Peyer's patch (tissue), 4 donors: ENCODE measurements at regions not wholly inside any gene's neighbourhood (a gene's known extent, or its start where the extent isn't known, plus 50 kb on each side); places are given as distances from the start of the nearest gene placed in this dataset.

ENCODE experiments used
- POLR2A ChIP-seq, 2 donors: fragments of 450-650 bp; IDR thresholded peaks; one replicate each; pipeline ENCODE4 v1.5.1; 2017; ENCODE audit warnings: antibody characterized with exemption in 2 of 2, mild to moderate bottlenecking in 2 of 2, moderate library complexity in 2 of 2
- TF ChIP-seq, protein P1 (sequence below), 6 experiments: fragments of 450-650 bp in 4 of 6; fragments of 200-600 bp in 2 of 6; sonication (generic) in 1 of 6; IDR thresholded peaks; one replicate each; pipeline ENCODE4 v1.5.1; 2017 to 2019; ENCODE audit warnings: antibody characterized with exemption in 6 of 6, mild to moderate bottlenecking in 3 of 6, moderate library complexity in 1 of 6

GRCh38 chr1:43008115-43009060, 49.7 kb upstream of the SLC2A1 start:
- TF ChIP-seq, protein P1, sequence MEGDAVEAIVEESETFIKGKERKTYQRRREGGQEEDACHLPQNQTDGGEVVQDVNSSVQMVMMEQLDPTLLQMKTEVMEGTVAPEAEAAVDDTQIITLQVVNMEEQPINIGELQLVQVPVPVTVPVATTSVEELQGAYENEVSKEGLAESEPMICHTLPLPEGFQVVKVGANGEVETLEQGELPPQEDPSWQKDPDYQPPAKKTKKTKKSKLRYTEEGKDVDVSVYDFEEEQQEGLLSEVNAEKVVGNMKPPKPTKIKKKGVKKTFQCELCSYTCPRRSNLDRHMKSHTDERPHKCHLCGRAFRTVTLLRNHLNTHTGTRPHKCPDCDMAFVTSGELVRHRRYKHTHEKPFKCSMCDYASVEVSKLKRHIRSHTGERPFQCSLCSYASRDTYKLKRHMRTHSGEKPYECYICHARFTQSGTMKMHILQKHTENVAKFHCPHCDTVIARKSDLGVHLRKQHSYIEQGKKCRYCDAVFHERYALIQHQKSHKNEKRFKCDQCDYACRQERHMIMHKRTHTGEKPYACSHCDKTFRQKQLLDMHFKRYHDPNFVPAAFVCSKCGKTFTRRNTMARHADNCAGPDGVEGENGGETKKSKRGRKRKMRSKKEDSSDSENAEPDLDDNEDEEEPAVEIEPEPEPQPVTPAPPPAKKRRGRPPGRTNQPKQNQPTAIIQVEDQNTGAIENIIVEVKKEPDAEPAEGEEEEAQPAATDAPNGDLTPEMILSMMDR (IDR thresholded peaks at IDR 0.05): no peak
- TF ChIP-seq POLR2A (IDR thresholded peaks at IDR 0.05): no peak
